Neural cell (in vitro differentiated cells): ENCODE measurements at regions not wholly inside any gene's neighbourhood (a gene's known extent, or its start where the extent isn't known, plus 50 kb on each side); places are given as distances from the start of the nearest gene placed in this dataset.

Source experiments
- H2AFZ ChIP-seq: fragments of 200-600, 300-800 bp; sonication (generic), shearing (Covaris generic); 2 replicates; pipeline ENCODE4 v1.6.0; 2014; ENCODE audit warnings: low read depth, mild to moderate bottlenecking, antibody characterized with exemption, low read length, moderate library complexity
- H3F3A ChIP-seq: fragments of 200-600 bp; shearing (Covaris generic); 2 replicates; pipeline ENCODE4 v1.6.1; 2016; ENCODE audit warnings: mild to moderate bottlenecking, moderate library complexity, mixed read lengths, antibody characterized with exemption, low read length; ENCODE audit not compliant: insufficient read depth, poor library complexity, severe bottlenecking
- H3K27ac ChIP-seq: fragments of 200-600, 300-800 bp; sonication (generic), shearing (Covaris generic); 2 replicates; pipeline ENCODE4 v1.5.1; 2014; ENCODE audit warnings: mild to moderate bottlenecking, low read length, moderate library complexity
- H3K27me3 ChIP-seq: fragments of 300-800, 200-600 bp; sonication (generic), shearing (Covaris generic); 2 replicates; pipeline ENCODE4 v1.6.0; 2014; ENCODE audit warnings: mild to moderate bottlenecking, low read depth, low read length, moderate library complexity; ENCODE audit not compliant: insufficient read depth
- H3K36me3 ChIP-seq: fragments of 300-800, 200-600 bp; sonication (generic), shearing (Covaris generic); 2 replicates; pipeline ENCODE4 v1.5.1; 2014; ENCODE audit warnings: mild to moderate bottlenecking, antibody characterized with exemption, low read length, moderate library complexity; ENCODE audit not compliant: insufficient read depth
- H3K4me2 ChIP-seq: fragments of 300-800, 200-600 bp; sonication (generic), shearing (Covaris generic); 2 replicates; pipeline ENCODE4 v1.6.0; 2014; ENCODE audit warnings: mild to moderate bottlenecking, low read length
- H3K4me3 ChIP-seq: fragments of 300-800, 200-600 bp; sonication (generic), shearing (Covaris generic); 2 replicates; pipeline ENCODE4 v1.5.1; 2014; ENCODE audit warnings: mild to moderate bottlenecking, low read length, moderate library complexity
- H3K79me2 ChIP-seq: fragments of 200-600 bp; shearing (Covaris generic); replicated peaks from 2 replicates; pipeline ENCODE4 v1.6.0; 2014; ENCODE audit warnings: mild to moderate bottlenecking, low read length, moderate library complexity; ENCODE audit not compliant: insufficient read depth
- H3K9ac ChIP-seq: fragments of 300-800, 200-600 bp; sonication (generic), shearing (Covaris generic); 2 replicates; pipeline ENCODE4 v1.6.1; 2016; ENCODE audit warnings: mild to moderate bottlenecking, low read length, mixed read lengths
- H3K9me2 ChIP-seq: fragments of 200-600 bp; shearing (Covaris generic); 2 replicates; pipeline ENCODE4 v1.6.1; 2016; ENCODE audit warnings: mild to moderate bottlenecking, low read length, mixed read lengths; ENCODE audit not compliant: insufficient read depth
- H3K9me3 ChIP-seq: fragments of 200-600, 300-800 bp; sonication (generic), shearing (Covaris generic); 2 replicates; pipeline ENCODE4 v1.6.1; 2016; ENCODE audit warnings: mild to moderate bottlenecking, mixed run types, low read length, moderate library complexity, mixed read lengths
- H4K20me1 ChIP-seq: fragments of 200-600 bp; shearing (Covaris generic); 2 replicates; pipeline ENCODE4 v1.6.1; 2016; ENCODE audit warnings: mild to moderate bottlenecking, mixed run types; ENCODE audit not compliant: insufficient read depth
- MXI1 ChIP-seq: fragments of 450-650 bp; conservative IDR thresholded peaks from 2 replicates; pipeline ENCODE4 v1.6.1; 2014; ENCODE audit warnings: antibody characterized with exemption, mild to moderate bottlenecking; ENCODE audit not compliant: poor library complexity, severe bottlenecking
- POLR2AphosphoS5 ChIP-seq: IDR thresholded peaks from 2 replicates; pipeline ENCODE4 v1.6.1; 2012
- RAD21 ChIP-seq: fragments of 450-650 bp; conservative IDR thresholded peaks from 2 replicates; pipeline ENCODE4 v1.6.1; 2014; ENCODE audit warnings: antibody characterized with exemption, mild to moderate bottlenecking, moderate library complexity
- SMC3 ChIP-seq: fragments of 450-650 bp; conservative IDR thresholded peaks from 2 replicates; pipeline ENCODE4 v1.6.1; 2014; ENCODE audit warnings: antibody characterized with exemption, mild to moderate bottlenecking, moderate library complexity; ENCODE audit not compliant: poor library complexity
- TAF1 ChIP-seq: IDR thresholded peaks from 2 replicates; pipeline ENCODE4 v1.6.1; 2012; ENCODE audit warnings: low read depth
- TF ChIP-seq, protein P1 (sequence below): fragments of 450-650 bp; IDR thresholded peaks from 2 replicates; pipeline ENCODE4 v1.5.1; 2014; ENCODE audit warnings: antibody characterized with exemption, mild to moderate bottlenecking, moderate library complexity; ENCODE audit not compliant: poor library complexity, severe bottlenecking

DNA sequence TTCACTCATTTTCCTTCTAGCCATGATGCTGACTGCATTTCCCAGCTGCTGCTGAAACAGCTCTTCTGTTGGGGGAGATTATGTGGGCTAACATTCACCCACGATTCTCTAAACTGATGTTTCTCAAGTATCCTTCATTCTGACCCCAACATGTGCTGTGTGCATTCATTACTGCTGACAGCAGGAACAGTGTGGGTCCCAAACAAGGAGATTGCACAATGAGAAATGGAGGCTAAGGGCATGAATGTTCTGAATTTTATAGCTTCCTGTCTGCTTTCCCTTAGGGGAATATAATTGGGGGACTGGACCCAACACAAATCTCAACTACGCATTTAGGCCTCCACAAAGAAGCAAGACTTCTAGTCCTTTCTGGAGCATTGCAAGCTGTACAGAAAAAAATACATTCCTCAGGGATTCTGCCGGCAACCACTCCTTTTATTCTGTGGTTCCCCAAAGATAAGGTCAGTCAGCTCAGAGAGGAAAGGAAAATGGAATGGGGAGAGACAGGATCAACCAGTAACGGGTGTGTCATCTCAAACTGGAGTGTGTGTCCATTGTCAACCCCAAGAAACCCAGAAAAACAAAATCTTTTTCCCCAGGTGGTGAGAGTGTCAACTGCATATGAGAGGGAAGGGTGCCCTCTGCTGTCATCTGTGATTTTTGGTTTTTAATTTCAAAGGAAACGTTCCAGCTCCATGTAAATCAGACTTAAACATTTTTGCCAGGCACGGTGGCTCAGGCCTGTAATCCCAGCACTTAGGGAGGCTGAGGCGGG, 81.5 kb upstream of the EGFL6 start:
- Histone ChIP-seq H3K79me2 (no peaks in the 10 kb centered on the region), H3K27me3 (no peaks in the 10 kb centered on the region), H3K9me2 (no peaks in the 10 kb centered on the region), H3K9me3 (no peaks in the 10 kb centered on the region), H3K36me3 (no peaks in the 10 kb centered on the region), H3K4me3 (no peak overlapping the region), H3K27ac (peak overlapping the region; percentile 67), H3K4me2 (no peak overlapping the region), H3K9ac (peak overlapping the region; percentile 42), H2AFZ (peak overlapping the region; percentile 4), H4K20me1 (no peaks in the 10 kb centered on the region), H3F3A (no peaks in the 10 kb centered on the region)
- no peak for TF ChIP-seq TAF1
- TF ChIP-seq RAD21 = peak; percentile 89
- peak; percentile 93 for TF ChIP-seq SMC3
- TF ChIP-seq, protein P1, sequence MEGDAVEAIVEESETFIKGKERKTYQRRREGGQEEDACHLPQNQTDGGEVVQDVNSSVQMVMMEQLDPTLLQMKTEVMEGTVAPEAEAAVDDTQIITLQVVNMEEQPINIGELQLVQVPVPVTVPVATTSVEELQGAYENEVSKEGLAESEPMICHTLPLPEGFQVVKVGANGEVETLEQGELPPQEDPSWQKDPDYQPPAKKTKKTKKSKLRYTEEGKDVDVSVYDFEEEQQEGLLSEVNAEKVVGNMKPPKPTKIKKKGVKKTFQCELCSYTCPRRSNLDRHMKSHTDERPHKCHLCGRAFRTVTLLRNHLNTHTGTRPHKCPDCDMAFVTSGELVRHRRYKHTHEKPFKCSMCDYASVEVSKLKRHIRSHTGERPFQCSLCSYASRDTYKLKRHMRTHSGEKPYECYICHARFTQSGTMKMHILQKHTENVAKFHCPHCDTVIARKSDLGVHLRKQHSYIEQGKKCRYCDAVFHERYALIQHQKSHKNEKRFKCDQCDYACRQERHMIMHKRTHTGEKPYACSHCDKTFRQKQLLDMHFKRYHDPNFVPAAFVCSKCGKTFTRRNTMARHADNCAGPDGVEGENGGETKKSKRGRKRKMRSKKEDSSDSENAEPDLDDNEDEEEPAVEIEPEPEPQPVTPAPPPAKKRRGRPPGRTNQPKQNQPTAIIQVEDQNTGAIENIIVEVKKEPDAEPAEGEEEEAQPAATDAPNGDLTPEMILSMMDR = peak; percentile 82

GRCh38 chrX:13485167-13485566, 84.2 kb upstream of the EGFL6 start:
- Histone ChIP-seq H3K79me2 (no peaks in the 10 kb centered on the region), H3F3A (no peaks in the 10 kb centered on the region), H3K27me3 (no peaks in the 10 kb centered on the region), H3K9me3 (no peaks in the 10 kb centered on the region), H3K27ac (peak overlapping the region; percentile 12), H3K9ac (no peak overlapping the region), H3K36me3 (no peaks in the 10 kb centered on the region), H2AFZ (no peak overlapping the region), H4K20me1 (no peaks in the 10 kb centered on the region), H3K9me2 (no peaks in the 10 kb centered on the region), H3K4me3 (no peak overlapping the region), H3K4me2 (no peak overlapping the region)
- peak; percentile 13 for TF ChIP-seq SMC3
- TF ChIP-seq, protein P1 = no peak

GRCh38 chrX:13483773-13484172, 85.6 kb upstream of the EGFL6 start:
- Histone ChIP-seq H3F3A (no peaks in the 10 kb centered on the region), H3K27me3 (no peaks in the 10 kb centered on the region), H2AFZ (no peak overlapping the region), H3K27ac (no peak overlapping the region), H3K9me3 (no peaks in the 10 kb centered on the region), H3K4me2 (no peak overlapping the region), H4K20me1 (no peaks in the 10 kb centered on the region), H3K36me3 (no peaks in the 10 kb centered on the region), H3K4me3 (no peak overlapping the region), H3K79me2 (no peaks in the 10 kb centered on the region), H3K9me2 (no peaks in the 10 kb centered on the region), H3K9ac (no peak overlapping the region)
- TF ChIP-seq POLR2AphosphoS5 (no peak), TAF1 (no peak), SMC3 (no peak), MXI1 (no peak)
- TF ChIP-seq, protein P1 = no peak
